Breast epithelium (tissue), 4 donors: ENCODE measurements at regions not wholly inside any gene's neighbourhood (a gene's known extent, or its start where the extent isn't known, plus 50 kb on each side); places are given as distances from the start of the nearest gene placed in this dataset.

Source experiments
- DNase-seq, 2 donors: peaks; one replicate each; pipeline ENCODE4 v3.0.0-alpha.2; 2019; ENCODE audit warnings: low spot score in 2 of 2
- H3K27ac ChIP-seq, 2 donors: fragments of 200-600 bp; sonication (generic) in 1 of 2; one replicate each; pipeline ENCODE4 v1.5.1; 2016 to 2019; ENCODE audit warnings: mild to moderate bottlenecking in 1 of 2
- H3K27me3 ChIP-seq, 2 donors: fragments of 200-600 bp; sonication (generic) in 1 of 2; one replicate each; pipeline versions ENCODE4 v1.5.1 to v1.6.0; 2017 to 2019; ENCODE audit warnings: control low read depth in 1 of 2, mild to moderate bottlenecking in 1 of 2
- H3K36me3 ChIP-seq: fragments of 200-600 bp; one replicate; pipeline ENCODE4 v1.5.1; 2019
- H3K4me1 ChIP-seq, 2 donors: fragments of 200-600 bp; sonication (generic); one replicate each; pipeline ENCODE4 v1.5.1; 2016 to 2019; ENCODE audit warnings: control low read depth in 1 of 2
- H3K4me3 ChIP-seq, 3 donors: fragments of 200-600 bp; sonication (generic); 1 replicate in 2 of 3; 2 replicates in 1 of 3; pipeline ENCODE4 v1.5.1; 2016 to 2019; ENCODE audit warnings: mild to moderate bottlenecking in 3 of 3, moderate library complexity in 2 of 3
- H3K9me3 ChIP-seq, 2 donors: fragments of 200-600 bp; sonication (generic) in 1 of 2; one replicate each; pipeline ENCODE4 v1.5.1; 2016 to 2019; ENCODE audit warnings: control low read depth in 1 of 2
- POLR2A ChIP-seq: fragments of 450-650 bp; IDR thresholded peaks from one replicate; pipeline ENCODE4 v1.6.1; 2016; ENCODE audit warnings: antibody characterized with exemption, mild to moderate bottlenecking, moderate library complexity
- POLR2AphosphoS5 ChIP-seq, 3 donors: sonication (generic); formaldehyde crosslinking; IDR thresholded peaks; one replicate each; pipeline ENCODE4 v1.6.1; 2017; ENCODE audit warnings: antibody characterized with exemption in 3 of 3
- intact Hi-C: fragments of 100-400 bp; cut with DNase I; formaldehyde crosslinking; loops from one replicate; pipeline ENCODE4 v1.15.1; 2023; ENCODE audit warnings: low total_unique reads
- TF ChIP-seq, protein P1 (sequence below), 3 donors: fragments of 450-650 bp; IDR thresholded peaks; one replicate each; pipeline ENCODE4 v1.5.1; 2016 to 2017; ENCODE audit warnings: antibody characterized with exemption in 3 of 3, mild to moderate bottlenecking in 3 of 3, moderate library complexity in 3 of 3

DNA sequence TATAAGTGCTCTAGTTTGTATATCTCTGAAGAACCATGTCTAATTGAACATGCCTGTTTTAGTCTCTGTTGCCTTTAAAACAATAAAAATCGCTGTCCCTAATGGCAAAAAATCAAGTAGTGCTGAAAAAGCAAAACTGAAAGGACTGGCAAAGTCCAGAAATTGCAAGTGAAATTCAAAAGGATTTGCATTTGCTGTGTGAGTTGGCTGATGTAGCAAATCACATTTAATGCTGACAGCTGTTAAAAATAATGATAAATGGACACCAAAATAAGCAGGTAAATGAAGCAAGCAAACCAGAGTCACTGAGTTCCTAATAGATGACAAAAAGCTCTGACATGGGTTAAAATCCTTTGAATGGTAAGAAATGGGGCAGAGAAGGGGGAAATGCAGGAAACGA, 874.1 kb downstream of the GRM8 start:
- H3K4me3 ChIP-seq, result no peak overlapping the region
- intact Hi-C loops, result no loop called here
- TF ChIP-seq POLR2AphosphoS5 (IDR thresholded peaks at IDR 0.05) (no peak), POLR2A (no peak)
- TF ChIP-seq, protein P1, sequence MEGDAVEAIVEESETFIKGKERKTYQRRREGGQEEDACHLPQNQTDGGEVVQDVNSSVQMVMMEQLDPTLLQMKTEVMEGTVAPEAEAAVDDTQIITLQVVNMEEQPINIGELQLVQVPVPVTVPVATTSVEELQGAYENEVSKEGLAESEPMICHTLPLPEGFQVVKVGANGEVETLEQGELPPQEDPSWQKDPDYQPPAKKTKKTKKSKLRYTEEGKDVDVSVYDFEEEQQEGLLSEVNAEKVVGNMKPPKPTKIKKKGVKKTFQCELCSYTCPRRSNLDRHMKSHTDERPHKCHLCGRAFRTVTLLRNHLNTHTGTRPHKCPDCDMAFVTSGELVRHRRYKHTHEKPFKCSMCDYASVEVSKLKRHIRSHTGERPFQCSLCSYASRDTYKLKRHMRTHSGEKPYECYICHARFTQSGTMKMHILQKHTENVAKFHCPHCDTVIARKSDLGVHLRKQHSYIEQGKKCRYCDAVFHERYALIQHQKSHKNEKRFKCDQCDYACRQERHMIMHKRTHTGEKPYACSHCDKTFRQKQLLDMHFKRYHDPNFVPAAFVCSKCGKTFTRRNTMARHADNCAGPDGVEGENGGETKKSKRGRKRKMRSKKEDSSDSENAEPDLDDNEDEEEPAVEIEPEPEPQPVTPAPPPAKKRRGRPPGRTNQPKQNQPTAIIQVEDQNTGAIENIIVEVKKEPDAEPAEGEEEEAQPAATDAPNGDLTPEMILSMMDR (IDR thresholded peaks at IDR 0.05), result no peak

DNA sequence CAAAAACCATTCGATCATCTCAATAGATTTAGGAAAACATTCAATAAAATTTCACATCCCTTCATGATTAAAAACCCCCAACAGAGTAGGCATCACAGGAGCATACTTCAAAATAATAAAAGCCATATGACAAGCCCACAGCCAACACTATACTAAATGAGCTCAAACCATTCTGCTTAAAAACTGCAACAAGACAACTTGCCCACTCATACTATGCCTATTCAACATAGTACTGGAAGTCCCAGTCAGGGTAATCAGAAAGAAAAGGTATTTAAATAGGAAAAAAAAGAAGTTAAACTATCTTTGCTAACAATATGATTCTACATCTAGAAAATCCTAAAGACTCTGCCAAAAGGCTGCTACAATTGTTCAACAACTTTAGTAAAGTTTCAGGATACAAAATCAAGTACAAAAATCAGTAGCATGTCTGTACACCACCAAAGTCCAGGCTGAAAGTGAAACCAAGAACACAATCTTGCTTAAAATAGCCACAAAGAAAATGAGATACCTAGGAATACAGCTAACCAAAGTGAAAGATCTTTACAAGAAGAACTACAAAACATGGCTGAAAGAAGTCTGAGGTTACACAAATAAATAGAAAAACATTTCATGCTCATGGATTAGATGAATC, 882.6 kb downstream of the GRM8 start:
- Histone ChIP-seq H3K9me3 (peaks cover 0 to 9% of the 10 kb centered on the region in 2 donors), H3K27ac (no peak overlapping the region), H3K27me3 (no peaks in the 10 kb centered on the region), H3K4me1 (no peaks in the 10 kb centered on the region), H3K4me3 (no peak overlapping the region), H3K36me3 (no peaks in the 10 kb centered on the region)
- no peak for DNase-seq
- TF ChIP-seq, protein P1 (IDR thresholded peaks at IDR 0.05), result no peak
- TF ChIP-seq POLR2AphosphoS5 (IDR thresholded peaks at IDR 0.05) (no peak), POLR2A (no peak)
- intact Hi-C loops, result no loop called here

More for the DNA sequence above, 874.1 kb downstream of the GRM8 start:
- Histone ChIP-seq H3K27me3 (no peaks in the 10 kb centered on the region), H3K36me3 (no peaks in the 10 kb centered on the region), H3K27ac (no peak overlapping the region), H3K4me1 (no peaks in the 10 kb centered on the region), H3K9me3 (no peaks in the 10 kb centered on the region)
- DNase-seq, result no peak

DNA sequence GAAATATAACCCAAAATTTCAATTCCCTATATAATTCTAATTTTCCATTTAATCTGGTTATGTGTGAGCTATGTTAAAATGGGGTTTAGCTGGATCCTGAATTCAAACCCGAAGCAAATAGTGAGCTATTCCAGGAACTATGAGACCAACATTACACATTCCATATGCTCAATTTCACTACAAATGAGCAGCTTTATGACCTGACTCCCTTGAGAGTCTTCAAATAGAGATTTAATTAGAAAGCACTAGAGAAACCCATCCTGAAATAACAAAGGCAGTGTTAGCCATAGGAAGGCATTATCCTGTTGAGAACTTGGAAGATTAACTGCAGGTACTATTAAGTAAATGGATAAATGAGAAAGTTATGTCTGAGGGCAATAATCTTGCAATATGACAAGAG, 890.0 kb downstream of the GRM8 start:
- Histone ChIP-seq H3K4me3 (no peak overlapping the region), H3K27me3 (no peaks in the 10 kb centered on the region), H3K9me3 (no peaks in the 10 kb centered on the region), H3K36me3 (no peaks in the 10 kb centered on the region), H3K27ac (no peak overlapping the region), H3K4me1 (no peaks in the 10 kb centered on the region)
- TF ChIP-seq POLR2AphosphoS5 (IDR thresholded peaks at IDR 0.05), result no peak
- no peak for TF ChIP-seq POLR2A
- TF ChIP-seq, protein P1 (IDR thresholded peaks at IDR 0.05), result no peak
- no peak for DNase-seq
- intact Hi-C loops, result no loop called here

DNA sequence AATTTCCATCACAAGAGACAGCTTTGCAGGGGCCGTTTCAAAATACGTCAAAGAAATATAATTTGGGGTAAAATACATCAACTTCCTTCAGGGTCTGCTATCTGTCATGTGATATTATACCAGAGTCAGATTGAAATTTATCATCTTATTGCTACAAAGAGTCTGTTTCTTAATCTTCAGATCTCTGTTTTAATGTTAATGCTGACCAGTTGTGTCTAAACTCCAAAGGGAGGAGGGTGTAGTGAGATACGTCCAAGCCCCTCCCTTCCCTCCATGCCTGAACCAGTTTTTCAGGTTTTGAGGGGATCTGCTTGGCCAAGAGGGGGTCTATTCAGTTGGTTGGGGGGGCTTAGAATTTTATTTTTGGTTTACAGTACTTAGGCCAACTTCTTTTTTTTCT, 891.6 kb downstream of the GRM8 start:
- no peaks in the 10 kb centered on the region for H3K36me3 ChIP-seq
- H3K9me3 ChIP-seq, result no peaks in the 10 kb centered on the region
- no peak overlapping the region for H3K27ac ChIP-seq
- no peak for DNase-seq
- H3K4me3 ChIP-seq, result no peak overlapping the region
- TF ChIP-seq, protein P1 (IDR thresholded peaks at IDR 0.05), result no peak
- no peak for TF ChIP-seq POLR2AphosphoS5 (IDR thresholded peaks at IDR 0.05)
- TF ChIP-seq POLR2A, result no peak
- intact Hi-C loops, result no loop called here
- no peaks in the 10 kb centered on the region for H3K27me3 ChIP-seq
- no peaks in the 10 kb centered on the region for H3K4me1 ChIP-seq

DNA sequence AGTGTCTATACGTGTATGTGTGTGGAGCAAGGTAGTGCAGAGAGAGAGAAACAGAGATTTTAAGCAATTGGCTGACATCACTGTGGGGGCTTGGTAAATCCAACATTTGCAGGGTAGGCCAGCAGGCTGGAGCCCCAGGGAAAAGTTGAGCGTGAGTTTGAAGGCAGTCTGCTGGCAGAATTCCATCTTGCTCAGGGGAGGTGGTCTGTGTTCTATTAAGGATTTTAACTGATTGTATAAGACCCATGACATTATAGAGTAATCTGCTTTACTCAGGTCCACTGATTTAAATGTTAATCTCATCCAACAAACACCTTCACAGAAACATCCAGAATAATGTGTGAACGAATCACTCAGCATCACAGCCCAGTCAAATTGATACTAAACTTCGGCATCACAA, 912.9 kb downstream of the GRM8 start:
- H3K9me3 ChIP-seq, result no peaks in the 10 kb centered on the region
- no peak overlapping the region for H3K4me3 ChIP-seq
- no peaks in the 10 kb centered on the region for H3K4me1 ChIP-seq
- no peaks in the 10 kb centered on the region for H3K27me3 ChIP-seq
- intact Hi-C loops, result no loop called here
- DNase-seq, result no peak
- TF ChIP-seq POLR2AphosphoS5 (IDR thresholded peaks at IDR 0.05) (no peak), POLR2A (no peak)
- TF ChIP-seq, protein P1 (IDR thresholded peaks at IDR 0.05), result no peak
- H3K27ac ChIP-seq, result no peak overlapping the region
- no peaks in the 10 kb centered on the region for H3K36me3 ChIP-seq
